ENCODE measurements at regions not wholly inside any gene's neighbourhood (a gene's known extent, or its start where the extent isn't known, plus 50 kb on each side); places are given as distances from the start of the nearest gene placed in this dataset.

GRCh38 chr2:57698392-57698791 lies 348.2 kb upstream of the VRK2 start:
- TF ChIP-seq POLR2AphosphoS5 (IDR thresholded peaks at IDR 0.05; ENCODE audit: borderline replicate concordance, low read depth, low read length) (no peak), EZH2 (IDR thresholded peaks at IDR 0.05) (no peak)
